Skin epidermis (tissue), 12 donors: ENCODE measurements at regions not wholly inside any gene's neighbourhood (a gene's known extent, or its start where the extent isn't known, plus 50 kb on each side); places are given as distances from the start of the nearest gene placed in this dataset.

Experiments used
- H3K27ac ChIP-seq, 21 experiments: fragments of 200-600 bp; sonication (generic) in 11 of 21; one replicate each; pipeline ENCODE4 v1.5.0; 2020; ENCODE audit warnings: mild to moderate bottlenecking in 3 of 21, inconsistent platforms in 2 of 21, moderate library complexity in 2 of 21
- H3K4me3 ChIP-seq, 7 experiments: fragments of 200-600 bp; sonication (generic) in 2 of 7; one replicate each; pipeline ENCODE4 v1.5.0; 2020; ENCODE audit warnings: inconsistent platforms in 2 of 7, mild to moderate bottlenecking in 2 of 7, moderate library complexity in 1 of 7

DNA sequence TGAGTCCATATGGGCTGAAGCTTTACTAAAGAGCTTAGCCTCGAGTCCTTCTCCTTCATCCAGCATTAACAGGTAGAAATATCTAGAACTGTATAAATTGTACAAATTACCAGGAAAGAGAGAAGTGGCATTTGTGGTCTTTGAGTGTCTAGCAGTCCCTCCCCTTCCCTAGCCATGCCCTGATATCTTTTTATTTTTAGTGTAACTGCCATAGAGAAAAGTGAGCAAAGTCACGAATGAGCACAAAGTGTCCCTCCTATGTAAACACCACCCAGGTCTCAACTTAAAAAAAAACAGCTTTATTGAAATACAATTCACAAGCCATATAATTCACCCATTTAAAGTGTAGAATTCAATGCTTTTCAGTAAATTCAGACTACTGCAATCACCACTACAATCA lies 339.0 kb upstream of the ZMIZ1 start:
- Histone ChIP-seq H3K27ac (no peak overlapping the region), H3K4me3 (no peak overlapping the region)

DNA sequence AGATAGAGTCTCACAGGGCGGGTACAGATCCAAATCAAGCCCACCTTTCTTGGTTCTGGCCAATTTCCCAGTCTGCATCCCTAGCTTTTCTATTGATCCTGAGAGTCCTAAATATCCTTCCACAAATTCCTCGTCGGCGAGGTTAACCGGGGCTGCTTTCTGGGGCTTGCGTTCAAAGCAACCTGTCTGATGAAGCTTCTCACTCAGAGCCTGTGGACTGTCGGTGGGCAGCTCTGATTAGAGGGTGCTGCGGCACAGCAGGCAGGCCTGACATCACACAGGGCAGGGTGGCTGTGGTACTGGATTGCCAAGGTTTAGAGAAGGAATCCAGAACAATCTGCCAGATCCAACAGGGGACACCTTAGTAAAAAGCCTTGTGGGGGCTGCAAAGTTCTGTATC lies 338.0 kb upstream of the ZMIZ1 start:
- H3K4me3 ChIP-seq = no peak overlapping the region

DNA sequence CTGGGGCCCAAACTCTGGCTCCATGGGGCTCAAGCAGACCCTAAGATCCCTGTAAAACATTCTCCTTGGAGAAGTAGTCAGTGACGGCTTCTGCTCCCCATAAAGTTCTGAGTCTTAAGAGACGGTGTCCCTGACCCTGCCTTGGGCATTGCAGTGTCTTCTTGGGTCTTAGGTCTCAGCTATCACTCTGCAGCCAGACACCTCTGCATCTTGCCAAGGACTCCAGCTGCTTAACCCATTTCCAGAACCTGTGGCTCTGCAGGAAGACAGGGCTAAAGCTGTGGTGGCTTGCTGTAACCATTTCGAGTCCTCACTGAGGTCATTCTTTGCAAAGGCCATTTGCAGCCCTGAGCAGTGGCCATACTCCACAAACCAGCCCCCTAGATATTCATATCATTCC lies 337.1 kb upstream of the ZMIZ1 start:
- Histone ChIP-seq H3K4me3 (no peak overlapping the region), H3K27ac (peak overlapping the region in 1 of 21 experiments; percentile 4)

More for the DNA sequence above, 338.0 kb upstream of the ZMIZ1 start:
- no peak overlapping the region for H3K27ac ChIP-seq

DNA sequence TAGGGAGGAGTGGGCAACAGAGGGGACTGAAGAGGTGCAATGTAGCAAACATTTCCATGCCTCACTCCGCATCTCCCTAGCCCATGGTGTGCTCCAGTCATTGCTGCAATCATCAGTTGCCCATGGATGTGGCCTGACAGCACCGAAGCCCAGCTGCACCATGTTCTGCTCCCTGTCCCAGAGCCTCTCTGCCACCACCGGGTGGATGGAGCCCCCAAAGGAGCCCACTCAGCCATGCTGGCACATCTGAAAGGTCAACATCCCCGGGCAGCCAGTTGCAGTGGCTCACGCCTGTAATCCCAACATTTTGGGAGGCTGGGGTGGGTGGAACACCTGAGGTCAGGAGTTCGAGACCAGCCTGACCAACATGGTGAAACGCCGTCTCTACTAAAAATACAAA lies 336.4 kb upstream of the ZMIZ1 start:
- no peak overlapping the region for H3K27ac ChIP-seq
- no peak overlapping the region for H3K4me3 ChIP-seq

DNA sequence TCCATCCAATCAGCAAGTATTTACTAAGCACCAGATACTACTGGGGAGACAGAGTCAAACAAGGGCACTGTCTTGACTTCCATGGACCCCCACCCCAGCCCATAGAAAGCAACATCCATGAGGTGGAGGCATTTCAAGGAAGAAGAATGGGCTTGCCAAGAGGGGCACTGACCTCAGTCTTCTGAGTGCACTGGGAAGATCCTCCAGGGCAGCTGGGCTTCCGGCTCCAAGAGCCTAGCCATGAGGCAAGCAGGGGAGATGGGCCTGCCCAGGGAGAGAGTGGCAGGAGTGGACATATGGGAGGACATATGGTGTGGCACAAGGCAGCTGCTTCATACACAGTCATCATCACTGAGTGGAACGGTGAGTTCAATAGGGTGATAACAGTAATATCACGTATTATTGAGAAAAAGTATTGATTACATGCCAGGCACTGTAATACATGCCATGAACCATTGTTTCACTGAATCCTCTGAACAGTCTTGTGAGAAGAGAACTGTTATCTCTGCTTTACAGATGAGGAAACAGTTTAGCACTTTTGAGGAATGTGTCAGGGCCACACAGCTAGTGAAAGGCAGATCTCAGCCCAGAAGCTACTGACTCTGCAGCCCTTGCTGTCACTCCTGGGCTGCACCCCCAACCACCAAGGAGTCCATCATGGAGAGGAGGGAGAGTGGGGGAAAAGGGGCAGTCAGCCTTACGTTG lies 331.7 kb upstream of the ZMIZ1 start:
- Histone ChIP-seq H3K4me3 (no peak overlapping the region), H3K27ac (no peak overlapping the region)

DNA sequence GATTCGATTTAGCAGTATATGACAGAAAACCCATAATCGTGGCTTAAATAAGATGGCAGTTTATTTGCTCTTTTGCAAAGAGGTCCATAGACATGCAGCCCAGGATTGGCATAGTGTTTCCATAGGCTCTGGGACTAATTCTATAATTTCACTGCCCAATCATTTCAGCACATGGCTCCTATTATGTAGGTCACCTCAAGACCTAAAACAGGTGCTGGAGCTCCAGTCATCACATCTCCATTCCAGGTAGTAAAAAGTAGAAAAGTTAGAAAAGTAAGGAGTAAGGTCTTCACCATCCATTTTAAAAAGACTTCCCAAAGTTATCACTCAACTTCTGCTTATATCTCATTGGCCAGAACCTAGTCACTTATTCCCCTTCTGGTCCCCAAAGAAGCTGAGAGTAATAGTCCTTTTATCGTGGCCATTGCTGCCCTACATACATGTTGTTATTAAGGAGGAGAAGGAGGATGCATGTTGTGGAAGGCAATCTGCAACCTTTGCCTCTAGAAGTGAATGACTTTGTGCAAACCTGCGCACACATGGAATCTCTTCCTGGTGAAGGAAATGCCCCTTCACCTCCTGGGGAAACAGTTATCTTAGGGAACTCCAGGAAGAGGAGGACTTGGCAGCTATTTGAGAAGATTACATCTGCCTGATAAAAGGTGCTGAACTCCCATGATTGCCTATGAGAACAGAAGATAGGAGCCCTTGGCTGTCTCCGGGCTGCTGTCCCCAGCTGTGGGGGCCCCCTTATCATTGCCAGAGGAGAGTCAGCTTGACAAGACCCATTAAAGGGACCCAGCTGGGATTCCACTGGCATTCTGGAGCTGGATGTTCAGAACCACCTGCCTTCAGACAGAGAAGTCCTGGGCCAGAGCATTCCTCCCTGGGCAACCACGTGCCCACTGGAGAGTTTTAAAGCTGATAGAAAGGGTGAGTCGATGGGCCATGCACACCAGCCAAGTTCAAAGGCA lies 330.6 kb upstream of the ZMIZ1 start:
- Histone ChIP-seq H3K4me3 (no peak overlapping the region), H3K27ac (no peak overlapping the region)

DNA sequence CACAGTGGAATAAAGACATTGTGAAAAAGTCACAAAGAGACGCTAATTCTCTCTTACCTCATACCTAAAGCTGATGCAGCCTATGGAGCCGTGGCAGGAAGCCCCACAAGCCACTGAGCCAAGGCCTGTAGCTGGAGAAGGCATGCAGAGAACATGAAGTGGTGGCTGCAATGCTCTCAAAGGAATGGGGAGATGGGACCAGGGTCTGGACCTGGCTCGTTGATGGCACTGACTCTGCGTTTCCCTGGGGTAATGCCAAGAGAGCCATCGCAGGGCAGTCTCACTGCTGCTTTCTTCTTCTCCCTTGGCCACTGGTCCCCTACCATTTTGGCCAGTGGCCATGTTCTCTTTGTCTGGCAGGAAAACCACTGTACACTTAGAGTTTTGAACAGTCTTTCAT lies 329.9 kb upstream of the ZMIZ1 start:
- H3K27ac ChIP-seq = no peak overlapping the region
- H3K4me3 ChIP-seq = no peak overlapping the region

DNA sequence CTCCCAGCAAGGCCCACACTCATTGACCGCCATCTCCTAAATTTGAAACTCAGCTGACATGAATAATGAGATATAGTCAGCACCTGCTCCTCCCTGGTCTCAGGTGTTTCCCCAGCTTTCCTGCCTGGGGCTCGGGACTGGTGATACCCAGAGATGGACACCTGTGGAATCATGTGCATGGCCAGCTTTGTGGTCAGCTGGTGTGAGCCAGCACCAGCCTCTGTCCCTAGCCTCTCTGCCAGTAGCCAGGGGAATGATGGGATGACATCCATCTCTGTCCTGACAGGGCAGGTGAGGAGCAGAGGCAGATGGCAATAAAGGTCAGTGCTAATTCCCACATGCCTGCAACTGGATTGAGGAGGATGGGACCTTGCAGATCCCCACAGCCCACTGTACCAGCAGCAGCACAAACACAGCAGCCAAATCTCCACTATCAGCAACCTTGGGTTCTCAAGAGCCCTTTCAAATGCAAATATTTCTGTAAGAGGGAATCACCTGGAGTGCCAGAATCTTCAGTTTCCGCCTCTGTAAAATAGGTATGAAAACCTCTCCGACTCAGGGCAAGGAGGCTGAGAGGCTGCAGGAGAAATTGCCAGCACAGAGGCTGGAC lies 329.2 kb upstream of the ZMIZ1 start:
- H3K27ac ChIP-seq = no peak overlapping the region
- no peak overlapping the region for H3K4me3 ChIP-seq

DNA sequence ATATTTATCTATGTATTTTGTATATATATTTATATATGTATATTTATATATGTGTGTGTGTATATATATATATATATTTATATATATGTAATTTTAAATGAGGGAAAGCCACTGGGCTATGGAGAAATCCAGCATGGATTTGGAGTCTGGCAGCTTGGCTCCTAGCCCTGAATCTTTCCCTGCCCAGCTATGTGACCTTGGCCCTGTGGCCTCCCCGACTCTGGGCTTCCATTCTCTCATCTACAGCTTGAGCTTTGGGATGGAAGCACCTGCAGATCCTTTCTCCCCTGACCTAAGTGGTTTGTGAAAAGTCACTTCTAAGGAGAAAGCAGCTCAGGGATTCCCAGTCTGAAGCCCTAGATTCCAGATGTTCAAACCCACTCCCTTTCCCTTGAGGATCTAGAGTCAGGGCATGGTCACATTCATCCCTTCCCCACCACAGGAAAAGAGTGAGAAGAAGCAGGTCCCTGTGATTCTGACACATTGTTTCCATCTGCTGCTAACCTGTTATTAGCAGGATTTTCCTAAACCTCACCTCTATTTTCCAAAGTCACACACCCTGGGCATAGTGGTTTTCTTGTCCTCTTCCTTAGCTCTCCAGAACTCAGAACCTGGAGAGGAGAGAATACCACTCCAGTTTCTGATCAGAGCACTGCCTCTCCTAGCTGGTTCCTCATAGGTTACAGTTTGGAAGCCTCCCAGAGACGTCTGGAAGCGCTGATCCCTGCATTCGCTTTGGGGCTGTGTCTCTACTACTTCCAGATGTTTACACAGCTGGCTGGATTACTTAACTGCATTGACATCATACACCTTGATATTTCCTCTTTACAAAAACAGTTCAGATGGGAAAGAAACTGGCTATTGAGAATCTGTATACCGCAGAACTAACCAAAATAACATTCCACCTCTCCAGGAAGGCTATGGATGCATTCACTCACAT lies 327.5 kb upstream of the ZMIZ1 start:
- Histone ChIP-seq H3K4me3 (no peak overlapping the region), H3K27ac (no peak overlapping the region)

DNA sequence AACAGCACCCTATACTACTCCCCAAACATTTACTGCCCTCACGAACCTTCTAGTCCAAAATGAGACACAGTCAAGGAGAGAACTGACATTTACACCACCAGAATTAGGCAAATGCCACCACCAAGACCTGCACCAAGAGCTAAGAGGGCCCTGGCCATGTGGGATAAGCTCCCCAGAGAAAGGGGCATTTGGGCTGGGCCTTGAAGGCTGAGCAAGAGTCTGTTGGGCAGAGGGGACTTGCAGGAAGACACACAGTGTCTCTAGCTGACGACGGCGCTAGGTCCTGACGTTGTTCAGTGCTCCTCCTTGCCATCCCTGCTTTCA lies 326.4 kb upstream of the ZMIZ1 start:
- Histone ChIP-seq H3K4me3 (no peak overlapping the region), H3K27ac (peak overlapping the region in 3 of 21 experiments; percentile 5 to 62 (median 34))

DNA sequence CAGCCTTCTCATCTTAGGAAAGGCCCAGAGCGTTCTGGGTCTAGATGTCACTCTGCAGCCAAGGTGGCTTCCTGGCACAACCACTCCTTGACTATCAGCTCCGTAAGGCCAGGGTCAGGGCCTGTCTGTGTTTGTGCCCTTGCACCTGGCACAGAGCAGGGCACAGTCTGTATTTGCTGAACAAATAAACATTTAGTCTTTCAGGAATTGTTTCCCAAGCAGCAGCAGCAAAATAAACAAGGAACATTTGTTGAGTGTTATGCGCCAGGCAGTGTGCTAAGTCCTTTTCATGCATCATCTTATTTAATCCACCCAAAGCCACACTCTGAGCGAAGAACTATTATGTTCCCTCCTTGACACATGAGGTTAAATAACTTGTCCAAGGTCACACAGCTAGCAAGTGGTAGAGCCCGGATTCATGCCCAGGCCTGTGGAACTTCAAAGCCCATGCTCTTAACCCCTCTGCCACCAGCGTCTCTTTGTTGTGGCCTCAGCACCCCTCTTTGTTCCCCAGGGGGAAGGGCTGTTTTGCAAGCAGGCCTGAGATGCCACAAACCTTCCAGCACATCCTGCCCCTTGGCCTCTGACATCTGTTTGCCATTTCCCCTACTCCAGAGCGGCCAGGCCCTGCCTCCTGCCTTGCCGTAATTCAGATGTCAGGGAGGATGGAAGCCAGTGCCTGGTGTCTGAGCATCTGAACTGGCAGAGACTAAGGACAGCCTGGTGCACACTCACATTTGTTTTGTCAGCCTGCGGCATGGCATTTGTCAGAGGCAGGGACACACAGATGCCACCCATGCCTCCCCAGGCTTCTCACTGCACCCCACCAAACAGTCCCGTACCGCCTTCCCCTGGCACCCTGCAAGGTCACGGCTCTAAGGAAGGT lies 325.8 kb upstream of the ZMIZ1 start:
- H3K27ac ChIP-seq = peak overlapping the region in 3 of 21 experiments; percentile 33 to 62 (median 34)

DNA sequence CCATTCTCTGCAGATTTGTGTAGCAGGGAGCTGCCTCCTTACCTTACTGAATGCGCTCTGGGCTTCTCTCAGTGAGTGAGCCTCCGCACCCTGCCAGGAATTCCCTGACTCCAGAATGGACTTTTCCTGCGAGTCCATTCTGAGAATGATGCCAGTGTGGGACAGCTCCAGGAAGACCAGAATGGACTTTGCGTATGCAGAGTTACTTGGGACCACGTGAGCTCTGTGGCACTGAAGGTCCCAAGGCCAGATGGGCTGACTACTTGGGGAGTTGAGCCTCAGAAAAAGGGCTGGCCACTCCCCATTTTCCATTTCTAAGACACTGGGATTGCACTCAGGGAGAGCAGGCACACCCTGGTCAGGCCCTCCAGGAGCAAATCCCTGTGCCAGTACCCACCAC lies 324.7 kb upstream of the ZMIZ1 start:
- no peak overlapping the region for H3K4me3 ChIP-seq

More for the DNA sequence above, 325.8 kb upstream of the ZMIZ1 start:
- H3K4me3 ChIP-seq = no peak overlapping the region

DNA sequence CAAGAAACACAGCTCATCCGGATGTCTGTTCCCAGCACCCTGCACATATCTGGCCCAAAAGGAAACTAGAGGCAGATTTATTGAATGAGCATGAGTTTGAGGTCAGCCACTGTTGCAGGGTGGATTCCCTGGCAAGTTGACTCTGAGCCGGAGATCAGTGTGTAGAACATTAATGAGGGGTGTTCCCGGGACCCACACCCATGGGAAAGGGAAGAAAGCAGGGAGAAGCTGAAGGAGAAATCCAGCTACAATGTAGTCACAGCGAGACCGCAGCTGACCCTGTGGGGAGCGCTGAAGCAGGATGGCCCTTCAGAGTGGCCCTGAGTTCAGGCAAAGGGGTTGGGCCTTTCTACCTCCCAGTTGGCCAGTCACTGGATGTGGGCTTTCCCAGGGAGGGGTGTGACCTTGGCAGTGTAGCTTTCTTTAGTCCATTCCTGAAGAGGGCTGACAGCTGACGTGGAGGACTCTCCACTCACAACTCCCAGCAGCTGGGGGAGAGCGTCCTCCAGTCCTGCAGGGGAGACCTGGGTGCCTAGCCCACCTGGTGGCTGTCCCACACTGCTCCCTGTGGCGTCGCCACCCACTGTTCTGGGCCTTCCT lies 324.2 kb upstream of the ZMIZ1 start:
- Histone ChIP-seq H3K4me3 (no peak overlapping the region), H3K27ac (peak overlapping the region in 5 of 21 experiments; percentile 8 to 72 (median 34))

More for the DNA sequence above, 324.7 kb upstream of the ZMIZ1 start:
- H3K27ac ChIP-seq = peak overlapping the region in 3 of 21 experiments; percentile 8 to 72 (median 34)

DNA sequence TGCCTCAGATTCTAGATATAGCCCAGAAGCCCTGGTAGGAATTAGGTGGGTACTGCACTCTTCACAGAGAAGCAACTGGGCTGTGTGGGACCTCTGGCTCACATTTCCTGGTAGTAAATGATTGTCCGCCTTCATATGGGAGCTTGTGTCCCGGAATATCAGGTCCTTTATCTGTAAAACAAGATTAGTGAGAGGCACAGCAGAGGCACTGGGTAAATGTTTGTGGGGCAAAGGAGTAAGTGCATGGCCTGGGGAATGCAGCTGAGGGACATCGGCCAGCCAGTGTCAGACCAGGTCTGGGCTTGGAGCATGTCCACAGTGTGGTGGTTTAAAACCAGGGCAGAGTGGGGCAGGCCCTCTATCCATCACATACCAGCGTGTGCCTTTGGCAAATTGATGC lies 323.3 kb upstream of the ZMIZ1 start:
- peak overlapping the region in 1 of 21 experiments; percentile 72 for H3K27ac ChIP-seq
- no peak overlapping the region for H3K4me3 ChIP-seq

DNA sequence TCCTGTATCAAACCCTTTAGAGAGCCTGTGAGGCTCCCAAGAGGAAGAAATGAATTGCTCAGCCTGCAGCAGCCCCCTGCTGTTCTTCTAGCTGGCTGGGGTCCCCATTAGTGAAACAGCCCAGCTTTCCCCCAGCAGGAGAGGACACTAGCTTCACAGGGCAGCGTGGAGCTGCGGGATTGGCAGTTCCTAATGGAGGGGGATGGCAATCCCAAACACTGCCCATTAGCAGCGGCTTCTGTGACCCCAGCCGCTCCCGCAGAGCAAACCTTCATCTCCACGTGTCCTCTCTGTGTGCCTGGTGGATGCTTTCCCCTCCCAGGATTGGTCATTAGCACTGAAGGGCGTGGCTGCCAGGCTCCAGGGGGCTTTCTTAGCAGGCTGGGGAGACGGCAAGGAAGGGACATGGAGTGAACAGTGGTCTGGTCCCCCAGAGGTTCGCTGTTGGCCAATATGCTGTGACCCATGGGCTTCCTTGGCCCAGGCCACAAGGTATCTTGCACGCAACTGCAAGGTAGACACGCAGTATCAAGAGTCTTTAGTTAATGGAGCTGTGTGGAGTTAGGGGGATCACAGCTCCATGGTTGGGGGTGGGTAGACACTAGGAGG lies 322.5 kb upstream of the ZMIZ1 start:
- Histone ChIP-seq H3K4me3 (no peak overlapping the region), H3K27ac (no peak overlapping the region)

DNA sequence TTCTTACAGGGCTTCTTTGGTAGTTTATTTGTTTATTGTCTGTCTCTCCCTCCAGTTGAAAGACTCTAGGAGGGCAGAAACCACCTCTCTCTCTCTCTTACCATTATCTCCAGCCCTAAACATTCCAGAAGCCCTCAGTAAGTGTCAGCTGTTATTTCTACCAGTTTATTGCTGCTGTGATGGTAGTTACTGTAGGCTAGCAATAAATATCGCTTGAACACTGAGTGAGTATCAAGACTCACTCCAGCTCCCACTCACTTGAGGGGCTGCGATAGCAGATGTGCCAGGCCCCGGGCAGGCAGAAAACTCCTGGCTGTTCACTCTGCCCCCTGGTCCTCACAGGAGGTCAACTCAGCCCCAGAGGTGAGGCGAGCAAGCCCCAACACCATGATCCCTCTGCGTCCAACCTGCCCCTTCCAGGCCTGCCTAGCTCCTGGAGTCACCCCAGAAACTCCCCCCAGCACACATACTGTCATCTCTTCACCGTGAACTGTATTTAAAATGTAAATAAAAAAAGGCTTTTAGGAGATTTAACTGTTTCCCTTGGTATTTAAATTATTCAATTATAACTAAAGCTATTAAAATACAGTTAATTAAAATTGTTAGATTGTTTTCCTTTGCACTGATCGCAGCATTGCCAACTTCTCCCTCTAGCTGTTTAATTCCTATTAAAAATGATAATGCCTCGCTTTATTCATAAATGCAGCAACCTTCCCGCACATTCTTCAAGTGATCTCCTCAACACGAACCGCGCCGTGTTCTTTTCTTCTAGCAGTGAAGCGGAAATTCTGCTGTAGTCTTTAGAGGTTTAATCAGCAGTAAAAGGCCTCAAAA lies 321.1 kb upstream of the ZMIZ1 start:
- Histone ChIP-seq H3K27ac (no peak overlapping the region), H3K4me3 (no peak overlapping the region)

DNA sequence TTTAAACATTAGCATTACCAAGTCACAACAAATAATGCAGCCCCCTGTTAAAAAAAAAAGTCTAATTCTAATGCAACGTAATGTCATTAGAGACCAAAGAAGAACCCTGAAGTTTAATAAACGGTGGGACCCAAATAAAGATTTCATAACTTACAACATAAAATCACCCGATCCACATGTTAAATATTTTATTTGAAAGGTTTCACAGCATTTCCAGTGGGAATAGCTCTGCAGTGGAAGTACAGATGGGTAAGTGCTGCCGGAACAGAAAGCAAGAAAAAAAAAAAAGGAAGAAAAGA lies 320.6 kb upstream of the ZMIZ1 start:
- H3K27ac ChIP-seq = no peak overlapping the region
- no peak overlapping the region for H3K4me3 ChIP-seq
